ENCODE measurements at regions not wholly inside any gene's neighbourhood (a gene's known extent, or its start where the extent isn't known, plus 50 kb on each side); places are given as distances from the start of the nearest gene placed in this dataset.

DNA sequence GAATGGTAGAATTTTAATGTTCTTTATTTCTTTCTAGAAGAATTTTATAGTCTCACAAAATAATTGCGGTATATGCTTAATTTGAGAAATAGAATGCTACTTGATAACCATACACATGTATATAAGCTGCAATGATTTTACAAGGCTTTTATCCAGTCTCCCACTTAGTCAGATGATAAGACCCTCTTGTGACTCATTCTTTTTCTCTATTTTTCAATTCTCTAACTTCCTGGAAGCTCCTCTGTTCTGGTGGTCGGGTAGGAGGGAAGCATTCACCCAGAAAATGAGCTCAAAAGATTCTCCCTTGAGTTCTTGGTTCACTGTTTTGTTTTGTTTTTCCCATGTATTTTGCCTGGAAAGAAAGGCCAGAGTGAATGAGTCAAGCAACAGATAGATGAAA is 546.6 kb downstream of the INHBA start:
- Histone ChIP-seq H3K79me2 (ENCODE audit: control insufficient read depth, insufficient read depth, low read length) (no peaks in the 10 kb centered on the region), H3K36me3 (ENCODE audit: control insufficient read depth in 2 of 2, insufficient read depth in 2 of 2, low read length in 1 of 2) (no peaks in the 10 kb centered on the region), H3K27me3 (replicated peaks in 1 of 2; ENCODE audit: control insufficient read depth in 2 of 2, insufficient read depth in 2 of 2, low read length in 1 of 2) (no peaks in the 10 kb centered on the region), H4K20me1 (ENCODE audit: control insufficient read depth, insufficient read depth) (no peaks in the 10 kb centered on the region), H3K4me1 (ENCODE audit: control insufficient read depth, insufficient read depth, low read length) (no peaks in the 10 kb centered on the region), H3K9ac (ENCODE audit: control insufficient read depth, insufficient read depth, low read length) (no peak overlapping the region), H3K9me3 (replicated peaks; ENCODE audit: control insufficient read depth, insufficient read depth, low read length) (no peaks in the 10 kb centered on the region; the same call in 2 of the 3 replicates), H3K4me3 (no peak overlapping the region), H3K27ac (ENCODE audit: control insufficient read depth, insufficient read depth) (no peak overlapping the region), H3K4me2 (ENCODE audit: control insufficient read depth, insufficient read depth) (no peak overlapping the region), H2AFZ (ENCODE audit: control insufficient read depth, low read depth, low read length) (no peak overlapping the region)
- ATAC-seq: no peak
- ChIA-PET SMC1A (ENCODE audit: uncharacterized antibody, unreplicated experiment) (no interaction called here), CTCF (no interaction called here), POLR2A (no interaction called here), RAD21 (ENCODE audit: unreplicated experiment) (no interaction called here)
- intact Hi-C loops (cut with micrococcal nuclease; ENCODE audit: unreplicated experiment) (no loop called here), in situ Hi-C loops (cut with MboI) (no loop called here)
- TF ChIP-seq RFX5 (IDR thresholded peaks at IDR 0.05; ENCODE audit: low read depth, low read length) (no peak), YY1 (IDR thresholded peaks at IDR 0.05; ENCODE audit: low read depth, low read length) (no peak), TAF1 (IDR thresholded peaks at IDR 0.05; ENCODE audit: borderline replicate concordance, low read depth, low read length) (no peak), EGR1 (IDR thresholded peaks at IDR 0.05; ENCODE audit: borderline replicate concordance in 1 of 2, low read depth in 2 of 2, low read length in 2 of 2) (no peak), POLR2A (IDR thresholded peaks at IDR 0.05; ENCODE audit: low read depth, low read length) (no peak)
- TF ChIP-seq, protein P1, sequence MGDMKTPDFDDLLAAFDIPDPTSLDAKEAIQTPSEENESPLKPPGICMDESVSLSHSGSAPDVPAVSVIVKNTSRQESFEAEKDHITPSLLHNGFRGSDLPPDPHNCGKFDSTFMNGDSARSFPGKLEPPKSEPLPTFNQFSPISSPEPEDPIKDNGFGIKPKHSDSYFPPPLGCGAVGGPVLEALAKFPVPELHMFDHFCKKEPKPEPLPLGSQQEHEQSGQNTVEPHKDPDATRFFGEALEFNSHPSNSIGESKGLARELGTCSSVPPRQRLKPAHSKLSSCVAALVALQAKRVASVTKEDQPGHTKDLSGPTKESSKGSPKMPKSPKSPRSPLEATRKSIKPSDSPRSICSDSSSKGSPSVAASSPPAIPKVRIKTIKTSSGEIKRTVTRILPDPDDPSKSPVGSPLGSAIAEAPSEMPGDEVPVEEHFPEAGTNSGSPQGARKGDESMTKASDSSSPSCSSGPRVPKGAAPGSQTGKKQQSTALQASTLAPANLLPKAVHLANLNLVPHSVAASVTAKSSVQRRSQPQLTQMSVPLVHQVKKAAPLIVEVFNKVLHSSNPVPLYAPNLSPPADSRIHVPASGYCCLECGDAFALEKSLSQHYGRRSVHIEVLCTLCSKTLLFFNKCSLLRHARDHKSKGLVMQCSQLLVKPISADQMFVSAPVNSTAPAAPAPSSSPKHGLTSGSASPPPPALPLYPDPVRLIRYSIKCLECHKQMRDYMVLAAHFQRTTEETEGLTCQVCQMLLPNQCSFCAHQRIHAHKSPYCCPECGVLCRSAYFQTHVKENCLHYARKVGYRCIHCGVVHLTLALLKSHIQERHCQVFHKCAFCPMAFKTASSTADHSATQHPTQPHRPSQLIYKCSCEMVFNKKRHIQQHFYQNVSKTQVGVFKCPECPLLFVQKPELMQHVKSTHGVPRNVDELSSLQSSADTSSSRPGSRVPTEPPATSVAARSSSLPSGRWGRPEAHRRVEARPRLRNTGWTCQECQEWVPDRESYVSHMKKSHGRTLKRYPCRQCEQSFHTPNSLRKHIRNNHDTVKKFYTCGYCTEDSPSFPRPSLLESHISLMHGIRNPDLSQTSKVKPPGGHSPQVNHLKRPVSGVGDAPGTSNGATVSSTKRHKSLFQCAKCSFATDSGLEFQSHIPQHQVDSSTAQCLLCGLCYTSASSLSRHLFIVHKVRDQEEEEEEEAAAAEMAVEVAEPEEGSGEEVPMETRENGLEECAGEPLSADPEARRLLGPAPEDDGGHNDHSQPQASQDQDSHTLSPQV (IDR thresholded peaks at IDR 0.05): no peak
- TF ChIP-seq, protein P2, sequence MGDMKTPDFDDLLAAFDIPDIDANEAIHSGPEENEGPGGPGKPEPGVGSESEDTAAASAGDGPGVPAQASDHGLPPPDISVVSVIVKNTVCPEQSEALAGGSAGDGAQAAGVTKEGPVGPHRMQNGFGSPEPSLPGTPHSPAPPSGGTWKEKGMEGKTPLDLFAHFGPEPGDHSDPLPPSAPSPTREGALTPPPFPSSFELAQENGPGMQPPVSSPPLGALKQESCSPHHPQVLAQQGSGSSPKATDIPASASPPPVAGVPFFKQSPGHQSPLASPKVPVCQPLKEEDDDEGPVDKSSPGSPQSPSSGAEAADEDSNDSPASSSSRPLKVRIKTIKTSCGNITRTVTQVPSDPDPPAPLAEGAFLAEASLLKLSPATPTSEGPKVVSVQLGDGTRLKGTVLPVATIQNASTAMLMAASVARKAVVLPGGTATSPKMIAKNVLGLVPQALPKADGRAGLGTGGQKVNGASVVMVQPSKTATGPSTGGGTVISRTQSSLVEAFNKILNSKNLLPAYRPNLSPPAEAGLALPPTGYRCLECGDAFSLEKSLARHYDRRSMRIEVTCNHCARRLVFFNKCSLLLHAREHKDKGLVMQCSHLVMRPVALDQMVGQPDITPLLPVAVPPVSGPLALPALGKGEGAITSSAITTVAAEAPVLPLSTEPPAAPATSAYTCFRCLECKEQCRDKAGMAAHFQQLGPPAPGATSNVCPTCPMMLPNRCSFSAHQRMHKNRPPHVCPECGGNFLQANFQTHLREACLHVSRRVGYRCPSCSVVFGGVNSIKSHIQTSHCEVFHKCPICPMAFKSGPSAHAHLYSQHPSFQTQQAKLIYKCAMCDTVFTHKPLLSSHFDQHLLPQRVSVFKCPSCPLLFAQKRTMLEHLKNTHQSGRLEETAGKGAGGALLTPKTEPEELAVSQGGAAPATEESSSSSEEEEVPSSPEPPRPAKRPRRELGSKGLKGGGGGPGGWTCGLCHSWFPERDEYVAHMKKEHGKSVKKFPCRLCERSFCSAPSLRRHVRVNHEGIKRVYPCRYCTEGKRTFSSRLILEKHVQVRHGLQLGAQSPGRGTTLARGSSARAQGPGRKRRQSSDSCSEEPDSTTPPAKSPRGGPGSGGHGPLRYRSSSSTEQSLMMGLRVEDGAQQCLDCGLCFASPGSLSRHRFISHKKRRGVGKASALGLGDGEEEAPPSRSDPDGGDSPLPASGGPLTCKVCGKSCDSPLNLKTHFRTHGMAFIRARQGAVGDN (IDR thresholded peaks at IDR 0.05): no peak
- no peak for FAIRE-seq
- 48% methylated on average over 2 of the region's 2 CpGs for WGBS (ENCODE audit: insufficient coverage, insufficient replicate concordance, low lambda C conversion rate, missing lambda C conversion rate)
- BruUV-seq (replicated peaks): no TSS peak
- DNase-seq (ENCODE audit: low read depth, low spot score): no peak

All from GM12878 (cell line).